GM19324 (cell line): ENCODE measurements at regions not wholly inside any gene's neighbourhood (a gene's known extent, or its start where the extent isn't known, plus 50 kb on each side); places are given as distances from the start of the nearest gene placed in this dataset.

Experiments
- ATAC-seq: cut with Tn5 transposase; IDR thresholded peaks from one replicate; pipeline ENCODE4 v1.9.1; 2021; ENCODE audit warnings: mild to moderate bottlenecking, moderate library complexity; ENCODE audit not compliant: unreplicated experiment, low FRiP score

GRCh38 chr14:97688631-97689336 lies 891.6 kb downstream of the VRK1 start:
- no peak for ATAC-seq

GRCh38 chr14:97692084-97692483 lies 894.9 kb downstream of the VRK1 start:
- ATAC-seq = no peak

- ATAC-seq = no peak
Measured at GRCh38 chr14:97695456-97695981, 898.3 kb downstream of the VRK1 start.

GRCh38 chr14:97697772-97698171 lies 900.6 kb downstream of the VRK1 start:
- no peak for ATAC-seq

GRCh38 chr14:97699026-97699425 lies 901.8 kb downstream of the VRK1 start:
- ATAC-seq = no peak

- no peak for ATAC-seq
Measured at GRCh38 chr14:97703006-97703760, 906.0 kb downstream of the VRK1 start.

- ATAC-seq = no peak
Measured at GRCh38 chr14:97704316-97704885, 907.2 kb downstream of the VRK1 start.

GRCh38 chr14:97705107-97705506 lies 907.9 kb downstream of the VRK1 start:
- ATAC-seq = no peak

GRCh38 chr14:97705976-97706375 lies 908.8 kb downstream of the VRK1 start:
- no peak for ATAC-seq

GRCh38 chr14:97706819-97707218 lies 909.6 kb downstream of the VRK1 start:
- no peak for ATAC-seq

- ATAC-seq = no peak
Measured at GRCh38 chr14:97707603-97708002, 910.4 kb downstream of the VRK1 start.

- ATAC-seq = no peak
Measured at GRCh38 chr14:97709552-97709951, 912.4 kb downstream of the VRK1 start.

- no peak for ATAC-seq
Measured at GRCh38 chr14:97710726-97711125, 913.5 kb downstream of the VRK1 start.

GRCh38 chr14:97712471-97712870 lies 915.3 kb downstream of the VRK1 start:
- no peak for ATAC-seq

- no peak for ATAC-seq
Measured at GRCh38 chr14:97713023-97713422, 915.8 kb downstream of the VRK1 start.

GRCh38 chr14:97718886-97719442 lies 921.8 kb downstream of the VRK1 start:
- no peak for ATAC-seq

GRCh38 chr14:97719931-97720330 lies 922.7 kb downstream of the VRK1 start:
- no peak for ATAC-seq

- no peak for ATAC-seq
Measured at GRCh38 chr14:97723351-97723750, 926.2 kb downstream of the VRK1 start.

GRCh38 chr14:97723819-97724218 lies 926.6 kb downstream of the VRK1 start:
- no peak for ATAC-seq

- ATAC-seq = no peak
Measured at GRCh38 chr14:97724265-97724731, 927.1 kb downstream of the VRK1 start.

- no peak for ATAC-seq
Measured at GRCh38 chr14:97726676-97727075, 929.5 kb downstream of the VRK1 start.
